Right atrium auricular region (tissue), 2 donors: ENCODE measurements at regions not wholly inside any gene's neighbourhood (a gene's known extent, or its start where the extent isn't known, plus 50 kb on each side); places are given as distances from the start of the nearest gene placed in this dataset.
A peak's percentile ranks its signal among the peaks of the same experiment; 100 is the strongest.

ENCODE experiments used
- DNase-seq: peaks from one replicate; pipeline ENCODE4 v3.0.0-alpha.2; 2019; ENCODE audit warnings: low spot score
- H3K27ac ChIP-seq, 2 donors: fragments of 200-600 bp; sonication (generic); 1 replicate in 1 of 2; 2 replicates in 1 of 2; pipeline ENCODE4 v1.5.1; 2016 to 2019
- H3K27me3 ChIP-seq, 2 donors: fragments of 200-600 bp; sonication (generic); one replicate each; pipeline versions ENCODE4 v1.5.1 to v1.6.0; 2017 to 2019
- H3K36me3 ChIP-seq: fragments of 200-600 bp; sonication (generic); one replicate; pipeline ENCODE4 v1.5.1; 2016
- H3K4me1 ChIP-seq, 2 donors: fragments of 200-600 bp; sonication (generic); one replicate each; pipeline versions ENCODE4 v1.5.1 to v1.6.0; 2017 to 2019
- H3K4me3 ChIP-seq, 2 donors: fragments of 200-600 bp; sonication (generic); 1 replicate in 1 of 2; 2 replicates in 1 of 2; pipeline ENCODE4 v1.5.1; 2017 to 2019; ENCODE audit warnings: mild to moderate bottlenecking in 1 of 2, moderate library complexity in 1 of 2
- H3K9me3 ChIP-seq, 2 donors: fragments of 200-600 bp; sonication (generic); one replicate each; pipeline ENCODE4 v1.5.1; 2019
- CTCF ChIP-seq, 2 donors: fragments of 200-600 bp; sonication (generic); IDR thresholded peaks; one replicate each; pipeline ENCODE4 v1.5.1; 2019; ENCODE audit warnings: antibody characterized with exemption in 2 of 2

- Histone ChIP-seq H3K9me3 (no peaks in the 10 kb centered on the region), H3K36me3 (no peaks in the 10 kb centered on the region), H3K27me3 (no peaks in the 10 kb centered on the region), H3K27ac (no peak overlapping the region), H3K4me3 (no peak overlapping the region), H3K4me1 (no peaks in the 10 kb centered on the region)
- no peak for TF ChIP-seq CTCF (IDR thresholded peaks at IDR 0.05)
- DNase-seq, result no peak
Observed at GRCh38 chr1:29521811-29522580, 285.7 kb downstream of the PTPRU start.

GRCh38 chr1:29521438-29521715 is 285.1 kb downstream of the PTPRU start:
- Histone ChIP-seq H3K4me3 (no peak overlapping the region), H3K27ac (no peak overlapping the region), H3K36me3 (no peaks in the 10 kb centered on the region), H3K27me3 (no peaks in the 10 kb centered on the region), H3K4me1 (no peaks in the 10 kb centered on the region), H3K9me3 (no peaks in the 10 kb centered on the region)
- DNase-seq, result no peak
- no peak for TF ChIP-seq CTCF (IDR thresholded peaks at IDR 0.05)

GRCh38 chr1:29520571-29521437 is 284.5 kb downstream of the PTPRU start:
- no peak overlapping the region for H3K4me3 ChIP-seq
- no peak overlapping the region for H3K27ac ChIP-seq
- H3K27me3 ChIP-seq, result no peaks in the 10 kb centered on the region
- no peaks in the 10 kb centered on the region for H3K9me3 ChIP-seq
- no peak for DNase-seq
- H3K36me3 ChIP-seq, result no peaks in the 10 kb centered on the region
- TF ChIP-seq CTCF (IDR thresholded peaks at IDR 0.05), result no peak
- H3K4me1 ChIP-seq, result no peaks in the 10 kb centered on the region

GRCh38 chr1:29519788-29520110 is 283.4 kb downstream of the PTPRU start:
- no peaks in the 10 kb centered on the region for H3K36me3 ChIP-seq
- no peak overlapping the region for H3K4me3 ChIP-seq
- no peaks in the 10 kb centered on the region for H3K9me3 ChIP-seq
- no peaks in the 10 kb centered on the region for H3K27me3 ChIP-seq
- TF ChIP-seq CTCF (IDR thresholded peaks at IDR 0.05), result no peak
- no peak overlapping the region for H3K27ac ChIP-seq
- peak; percentile 49 for DNase-seq
- no peaks in the 10 kb centered on the region for H3K4me1 ChIP-seq

- Histone ChIP-seq H3K36me3 (no peaks in the 10 kb centered on the region), H3K27ac (no peak overlapping the region), H3K4me3 (no peak overlapping the region), H3K27me3 (no peaks in the 10 kb centered on the region), H3K9me3 (no peaks in the 10 kb centered on the region), H3K4me1 (no peaks in the 10 kb centered on the region)
- peak; percentile 34 for DNase-seq
- TF ChIP-seq CTCF (IDR thresholded peaks at IDR 0.05), result no peak
Observed at GRCh38 chr1:29519108-29519787, 282.9 kb downstream of the PTPRU start.
